Globus pallidus (tissue), 1 donor: ENCODE measurements at regions not wholly inside any gene's neighbourhood (a gene's known extent, or its start where the extent isn't known, plus 50 kb on each side); places are given as distances from the start of the nearest gene placed in this dataset.

ENCODE experiments used
- DNase-seq: peaks from one replicate; pipeline ENCODE4 v3.0.0-alpha.2; 2015; ENCODE audit warnings: low spot score

GRCh38 chr13:72165276-72165675, 298.3 kb upstream of the DACH1 start:
- no peak for DNase-seq

GRCh38 chr13:72164811-72165210, 297.8 kb upstream of the DACH1 start:
- DNase-seq = no peak

- DNase-seq = no peak
These were observed 296.7 kb upstream of the DACH1 start for GRCh38 chr13:72163678-72164077.

GRCh38 chr13:72160977-72161376, 294.0 kb upstream of the DACH1 start:
- no peak for DNase-seq

- peak; percentile 34 for DNase-seq
These were observed 289.8 kb upstream of the DACH1 start for GRCh38 chr13:72156760-72157159.

GRCh38 chr13:72153272-72153671, 286.3 kb upstream of the DACH1 start:
- no peak for DNase-seq

GRCh38 chr13:72151241-72151640, 284.2 kb upstream of the DACH1 start:
- DNase-seq = no peak

- no peak for DNase-seq
These were observed 283.5 kb upstream of the DACH1 start for GRCh38 chr13:72150502-72150901.

GRCh38 chr13:72149701-72150100, 282.7 kb upstream of the DACH1 start:
- DNase-seq = no peak

- DNase-seq = no peak
These were observed 279.8 kb upstream of the DACH1 start for GRCh38 chr13:72146816-72147215.

- DNase-seq = no peak
These were observed 278.4 kb upstream of the DACH1 start for GRCh38 chr13:72145383-72145782.

GRCh38 chr13:72144636-72145035, 277.6 kb upstream of the DACH1 start:
- DNase-seq = no peak

- peak; percentile 29 for DNase-seq
These were observed 275.0 kb upstream of the DACH1 start for GRCh38 chr13:72141855-72142519.

- no peak for DNase-seq
These were observed 272.2 kb upstream of the DACH1 start for GRCh38 chr13:72139192-72139591.

GRCh38 chr13:72132075-72132474, 265.1 kb upstream of the DACH1 start:
- no peak for DNase-seq

GRCh38 chr13:72129117-72129516, 262.1 kb upstream of the DACH1 start:
- DNase-seq = no peak

- DNase-seq = no peak
These were observed 260.0 kb upstream of the DACH1 start for GRCh38 chr13:72127031-72127430.

- DNase-seq = no peak
These were observed 259.4 kb upstream of the DACH1 start for GRCh38 chr13:72126424-72126823.

GRCh38 chr13:72125561-72125960, 258.6 kb upstream of the DACH1 start:
- no peak for DNase-seq

- DNase-seq = no peak
These were observed 255.8 kb upstream of the DACH1 start for GRCh38 chr13:72122661-72123255.

- no peak for DNase-seq
These were observed 254.5 kb upstream of the DACH1 start for GRCh38 chr13:72121466-72121865.

- no peak for DNase-seq
These were observed 253.6 kb upstream of the DACH1 start for GRCh38 chr13:72120632-72121031.

GRCh38 chr13:72113931-72114330, 246.9 kb upstream of the DACH1 start:
- no peak for DNase-seq

GRCh38 chr13:72113076-72113475, 246.1 kb upstream of the DACH1 start:
- no peak for DNase-seq
